Stimulated activated CD8-positive, alpha-beta memory T cell treated with anti-CD3 and anti-CD28 coated beads, Interleukin-4, amount 100 ng/mL, for 4 hours (primary cell): ENCODE measurements at regions not wholly inside any gene's neighbourhood (a gene's known extent, or its start where the extent isn't known, plus 50 kb on each side); places are given as distances from the start of the nearest gene placed in this dataset.
"Not testable (repeated sequence)": the region's sequence is repeated elsewhere in the genome, so short reads cannot be mapped to it uniquely, and the experiment has no call there.

Experiments used
- DNase-seq, 2 donors: peaks; one replicate each; pipeline ENCODE4 v3.0.0-alpha.2; 2020; ENCODE audit warnings: low read depth in 2 of 2, low spot score in 1 of 2

DNA sequence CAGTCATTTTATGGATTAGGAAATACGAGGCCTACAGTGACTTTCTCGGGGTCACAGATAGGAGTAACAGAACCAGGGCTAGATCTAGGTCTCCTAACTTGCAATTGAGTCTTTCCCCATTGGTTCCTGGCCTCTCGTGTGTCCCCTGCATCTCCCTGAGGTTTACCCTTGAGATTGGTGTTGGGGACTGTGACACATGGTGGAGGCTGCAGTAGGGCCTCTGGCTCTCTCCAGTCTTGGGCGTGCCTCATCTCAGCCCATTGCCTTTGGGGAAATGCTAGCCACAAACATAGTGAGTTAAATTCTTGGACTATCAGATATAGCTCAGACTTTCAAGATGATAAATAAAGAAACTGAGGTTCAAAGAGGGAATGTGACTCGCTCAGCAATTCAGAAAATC is 212.1 kb downstream of the KCNRG start:
- no peak for DNase-seq

- no peak for DNase-seq
Measured at GRCh38 chr13:50228527-50228926, 213.3 kb downstream of the KCNRG start.

DNA sequence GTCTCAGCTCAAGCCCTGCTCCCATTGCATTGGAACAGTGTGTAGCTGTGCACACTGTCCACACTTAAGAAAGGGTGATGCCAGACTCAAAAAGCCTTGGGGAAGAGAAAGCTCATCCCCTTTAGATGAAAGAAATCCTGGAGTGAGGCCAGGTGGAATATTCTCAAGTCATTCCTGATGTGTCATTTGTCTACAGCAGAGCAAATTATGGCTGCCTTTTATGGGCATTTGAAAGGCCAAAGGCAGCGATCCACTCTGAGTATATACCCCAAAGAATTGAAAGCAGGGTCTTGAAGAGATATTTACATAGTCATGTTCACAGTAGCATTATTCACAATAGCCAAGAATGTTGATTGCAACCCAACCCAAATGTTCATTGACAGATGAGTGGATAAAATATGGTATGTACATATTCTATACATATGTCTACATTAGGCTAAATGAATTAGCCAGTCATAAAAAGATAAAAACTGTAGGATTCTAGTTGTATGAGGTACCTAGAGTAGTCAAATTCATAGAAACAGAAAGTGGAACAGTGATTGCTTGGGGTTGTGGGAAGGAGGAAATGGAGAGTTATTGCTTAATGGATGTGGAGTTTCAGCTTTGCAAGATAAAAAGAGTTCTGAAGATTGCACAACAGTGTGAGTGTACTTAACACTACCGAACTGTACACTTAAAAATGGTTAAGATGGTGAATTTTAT is 214.9 kb downstream of the KCNRG start:
- DNase-seq: no peak

- DNase-seq: no peak
Measured at GRCh38 chr13:50230662-50230978, 215.4 kb downstream of the KCNRG start.

GRCh38 chr13:50233574-50233973 is 218.3 kb downstream of the KCNRG start:
- not testable (repeated sequence) for DNase-seq

GRCh38 chr13:50235604-50236342 is 220.5 kb downstream of the KCNRG start:
- no peak for DNase-seq

DNA sequence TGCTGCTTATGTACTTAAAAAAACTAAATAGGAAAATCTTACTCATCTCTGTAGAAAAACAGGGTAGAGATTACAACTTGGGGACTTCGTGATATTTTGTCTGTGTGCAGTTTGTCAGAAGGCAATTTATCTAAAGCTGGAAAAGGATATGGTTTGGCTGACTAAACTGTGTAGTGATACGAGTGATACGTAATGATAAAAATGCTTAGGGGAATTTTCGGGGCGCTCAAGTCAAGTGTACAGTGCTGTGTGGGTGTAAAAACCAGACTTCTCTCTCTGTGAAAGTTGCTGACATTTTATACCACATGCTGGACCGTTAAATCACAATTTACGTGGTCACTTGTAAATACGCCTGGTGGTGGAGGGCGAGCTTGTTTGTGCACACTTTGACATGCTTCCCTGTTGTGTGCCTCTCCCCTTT is 221.7 kb downstream of the KCNRG start:
- no peak for DNase-seq

DNA sequence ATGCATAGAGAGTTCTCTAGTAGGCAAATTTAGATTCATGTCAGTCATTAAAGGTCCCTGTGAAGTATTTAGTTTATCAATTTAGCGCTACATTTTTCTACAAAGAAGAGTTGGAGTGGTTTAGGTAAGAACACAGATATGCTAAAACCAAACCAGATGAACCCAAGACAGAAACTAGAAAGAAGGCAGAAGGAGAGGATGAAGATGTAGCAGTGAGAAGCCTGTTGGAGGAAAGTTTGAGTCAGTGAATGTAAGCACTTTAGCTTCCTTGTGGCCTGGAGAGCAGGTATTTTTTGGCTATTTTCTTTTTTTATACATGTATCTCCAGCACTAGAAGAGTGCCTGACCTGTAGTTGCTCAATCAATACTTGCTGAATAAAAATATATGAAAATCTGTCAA is 223.7 kb downstream of the KCNRG start:
- no peak for DNase-seq

- DNase-seq: no peak
Measured at GRCh38 chr13:50241479-50241878, 226.2 kb downstream of the KCNRG start.

DNA sequence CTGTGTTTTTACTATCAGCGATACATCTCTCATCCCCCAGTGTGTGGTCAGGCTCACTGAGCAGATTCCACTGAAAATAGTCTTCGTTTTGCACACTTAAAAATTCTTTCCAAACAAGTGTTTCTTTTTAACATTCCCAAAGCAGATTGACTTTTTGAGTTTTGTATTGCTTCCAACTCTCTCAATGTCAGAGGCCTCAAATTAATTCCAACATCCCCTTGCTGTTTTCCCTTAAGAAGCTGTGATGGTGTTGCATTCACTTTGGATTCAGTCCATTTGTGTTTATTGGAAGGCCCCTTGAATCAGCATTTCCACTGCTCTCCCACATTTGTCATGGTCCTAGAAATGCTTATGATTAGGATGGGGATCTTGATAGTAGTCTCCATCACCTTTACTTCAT is 228.7 kb downstream of the KCNRG start:
- no peak for DNase-seq

DNA sequence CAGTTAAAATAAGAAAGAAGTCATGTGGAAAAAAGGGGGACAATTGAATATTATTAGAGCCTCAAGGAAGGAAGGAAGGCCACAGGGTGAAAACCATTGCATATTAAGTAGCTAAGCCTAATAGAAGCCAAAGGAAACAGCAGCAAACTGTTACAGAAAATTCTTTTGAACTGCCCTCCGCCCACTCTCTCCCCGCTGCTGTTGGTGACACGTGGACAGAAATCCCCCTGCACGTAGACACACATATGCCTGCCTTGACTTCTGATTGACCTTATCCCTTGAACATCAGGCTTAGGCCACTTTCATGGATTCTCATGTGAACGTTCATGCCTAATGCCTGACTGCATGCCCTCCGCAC is 229.1 kb downstream of the KCNRG start:
- DNase-seq: no peak

DNA sequence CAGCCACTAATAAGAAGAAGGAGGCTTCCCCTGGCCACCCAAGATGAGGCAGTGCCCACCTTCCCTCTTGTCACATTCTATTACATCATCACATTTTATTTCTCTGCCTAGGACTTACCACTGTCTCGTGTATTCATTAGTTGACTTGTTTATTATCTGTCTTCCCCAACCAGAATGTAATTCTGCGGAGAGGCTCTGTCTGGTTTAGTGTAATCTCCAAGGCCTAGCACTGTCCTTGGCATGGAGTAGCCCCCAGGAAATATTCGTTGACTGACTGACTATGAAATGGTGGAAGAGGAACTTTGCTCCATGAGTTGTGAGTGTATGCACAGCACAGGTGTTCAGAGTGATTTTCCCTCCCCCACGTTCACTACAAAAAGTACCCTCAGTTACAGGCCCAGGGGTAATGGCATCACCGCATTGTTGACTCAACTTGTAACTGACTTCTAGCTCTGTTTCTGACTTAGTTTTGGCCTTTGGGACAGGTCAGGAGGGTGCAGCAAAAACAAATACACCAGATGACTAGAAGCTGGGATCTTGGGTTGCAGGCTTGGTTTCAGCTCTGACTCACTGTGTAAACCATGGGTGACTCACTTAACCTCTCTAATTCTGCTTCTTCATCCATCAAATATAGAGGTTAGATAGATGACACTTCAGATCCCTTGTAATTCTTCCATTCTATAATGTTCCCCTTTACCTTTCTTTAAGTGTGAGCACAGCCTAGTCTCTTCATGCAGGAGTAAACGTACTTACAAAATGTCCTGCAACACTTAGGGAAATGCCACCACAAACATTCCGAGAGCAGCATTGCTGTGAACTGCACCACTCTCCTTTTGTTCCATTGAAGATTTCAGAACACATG is 229.7 kb downstream of the KCNRG start:
- DNase-seq: peak in 1 of 2 donors; percentile 16

- no peak for DNase-seq
Measured at GRCh38 chr13:50247223-50247622, 232.0 kb downstream of the KCNRG start.

GRCh38 chr13:50248516-50249143 is 233.4 kb downstream of the KCNRG start:
- no peak for DNase-seq

GRCh38 chr13:50249144-50249521 is 233.9 kb downstream of the KCNRG start:
- DNase-seq: no peak

GRCh38 chr13:50250401-50250800 is 235.2 kb downstream of the KCNRG start:
- DNase-seq: no peak

GRCh38 chr13:50255639-50256038 is 240.4 kb downstream of the KCNRG start:
- no peak for DNase-seq

DNA sequence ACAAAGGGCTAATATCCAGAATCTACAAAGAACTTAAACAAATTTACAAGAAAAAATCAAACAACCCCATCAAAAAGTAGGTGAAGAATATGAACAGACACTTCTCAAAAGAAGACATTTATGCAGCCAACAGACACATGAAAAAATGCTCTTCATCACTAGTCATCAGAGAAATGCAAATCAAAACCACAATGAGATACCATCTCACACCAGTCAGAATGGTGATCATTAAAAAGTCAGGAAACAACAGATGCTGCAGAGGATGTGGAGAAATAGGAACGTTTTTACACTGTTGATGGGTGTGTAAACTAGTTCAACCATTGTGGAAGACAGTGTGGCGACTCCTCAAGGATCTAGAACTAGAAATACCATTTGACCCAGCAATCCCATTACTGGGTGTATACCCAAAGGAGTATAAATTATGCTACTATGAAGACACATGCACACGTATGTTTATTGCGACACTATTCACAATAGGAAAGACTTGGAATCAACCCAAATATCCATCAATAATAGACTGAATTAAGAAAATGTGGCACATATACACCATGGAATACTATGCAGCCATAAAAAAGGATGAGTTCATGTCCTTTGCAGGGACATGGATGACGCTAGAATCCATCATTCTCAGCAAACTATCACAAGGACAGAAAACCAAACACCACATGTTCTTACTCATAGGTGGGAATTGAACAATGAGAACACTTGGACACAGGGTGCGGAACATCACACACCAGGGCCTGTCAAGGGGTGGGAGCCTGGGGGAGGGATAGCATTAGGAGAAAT is 241.5 kb downstream of the KCNRG start:
- DNase-seq: not testable (repeated sequence)

- DNase-seq: no peak
Measured at GRCh38 chr13:50257646-50258045, 242.4 kb downstream of the KCNRG start.

GRCh38 chr13:50261130-50261901 is 246.1 kb downstream of the KCNRG start:
- no peak for DNase-seq
